Suprapubic skin (tissue), 4 donors: ENCODE measurements at regions not wholly inside any gene's neighbourhood (a gene's known extent, or its start where the extent isn't known, plus 50 kb on each side); places are given as distances from the start of the nearest gene placed in this dataset.

ENCODE experiments used
- CTCF ChIP-seq, 2 donors: fragments of 200-600 bp in 1 of 2; fragments of 450-650 bp in 1 of 2; sonication (generic) in 1 of 2; IDR thresholded peaks; one replicate each; pipeline ENCODE4 v1.5.1; 2016 to 2019; ENCODE audit warnings: antibody characterized with exemption in 2 of 2, mild to moderate bottlenecking in 1 of 2, moderate library complexity in 1 of 2
- EP300 ChIP-seq: sonication (generic); formaldehyde crosslinking; IDR thresholded peaks from one replicate; pipeline ENCODE4 v1.6.1; 2017; ENCODE audit warnings: antibody characterized with exemption
- POLR2A ChIP-seq, 2 donors: fragments of 450-650 bp; IDR thresholded peaks; one replicate each; pipeline ENCODE4 v1.6.1; 2017; ENCODE audit warnings: antibody characterized with exemption in 2 of 2, mild to moderate bottlenecking in 2 of 2, moderate library complexity in 2 of 2
- POLR2AphosphoS5 ChIP-seq, 3 donors: sonication (generic); formaldehyde crosslinking; IDR thresholded peaks; one replicate each; pipeline ENCODE4 v1.6.1; 2017; ENCODE audit warnings: antibody characterized with exemption in 3 of 3

- TF ChIP-seq CTCF (IDR thresholded peaks at IDR 0.05) = no peak
- TF ChIP-seq POLR2AphosphoS5 (IDR thresholded peaks at IDR 0.05) = no peak
- no peak for TF ChIP-seq POLR2A (IDR thresholded peaks at IDR 0.05)
- TF ChIP-seq EP300 = no peak
Measured at GRCh38 chr15:62343397-62343796, 178.3 kb upstream of the C2CD4B start.
